GM21390 (cell line): ENCODE measurements at regions not wholly inside any gene's neighbourhood (a gene's known extent, or its start where the extent isn't known, plus 50 kb on each side); places are given as distances from the start of the nearest gene placed in this dataset.
"Not testable (repeated sequence)": the region's sequence is repeated elsewhere in the genome, so short reads cannot be mapped to it uniquely, and the experiment has no call there.

Experiments
- ATAC-seq: cut with Tn5 transposase; IDR thresholded peaks from one replicate; pipeline ENCODE4 v1.9.1; 2021; ENCODE audit not compliant: unreplicated experiment

GRCh38 chr1:81304187-81304586, 496.5 kb upstream of the ADGRL2 start:
- no peak for ATAC-seq

GRCh38 chr1:81299892-81300291, 500.8 kb upstream of the ADGRL2 start:
- ATAC-seq, result no peak

GRCh38 chr1:81298266-81298665, 502.5 kb upstream of the ADGRL2 start:
- ATAC-seq, result no peak

- ATAC-seq, result no peak
Measured at GRCh38 chr1:81296601-81297000, 504.1 kb upstream of the ADGRL2 start.

- ATAC-seq, result no peak
Measured at GRCh38 chr1:81290326-81290725, 510.4 kb upstream of the ADGRL2 start.

GRCh38 chr1:81288689-81289088, 512.0 kb upstream of the ADGRL2 start:
- ATAC-seq, result no peak

- no peak for ATAC-seq
Measured at GRCh38 chr1:81287411-81288080, 513.2 kb upstream of the ADGRL2 start.

- no peak for ATAC-seq
Measured at GRCh38 chr1:81270051-81270450, 530.7 kb upstream of the ADGRL2 start.

- ATAC-seq, result no peak
Measured at GRCh38 chr1:81264976-81265375, 535.8 kb upstream of the ADGRL2 start.

- ATAC-seq, result no peak
Measured at GRCh38 chr1:81259625-81260411, 540.9 kb upstream of the ADGRL2 start.

- no peak for ATAC-seq
Measured at GRCh38 chr1:81254560-81254959, 546.2 kb upstream of the ADGRL2 start.

- no peak for ATAC-seq
Measured at GRCh38 chr1:81254068-81254467, 546.7 kb upstream of the ADGRL2 start.

- no peak for ATAC-seq
Measured at GRCh38 chr1:81252471-81253151, 548.1 kb upstream of the ADGRL2 start.

GRCh38 chr1:81250825-81251224, 549.9 kb upstream of the ADGRL2 start:
- not testable (repeated sequence) for ATAC-seq

GRCh38 chr1:81245084-81245715, 555.5 kb upstream of the ADGRL2 start:
- ATAC-seq, result not testable (repeated sequence)

- ATAC-seq, result not testable (repeated sequence)
Measured at GRCh38 chr1:81244612-81245011, 556.1 kb upstream of the ADGRL2 start.

- ATAC-seq, result no peak
Measured at GRCh38 chr1:81242103-81242502, 558.6 kb upstream of the ADGRL2 start.

GRCh38 chr1:81238129-81238528, 562.6 kb upstream of the ADGRL2 start:
- ATAC-seq, result no peak

GRCh38 chr1:81237473-81238089, 563.2 kb upstream of the ADGRL2 start:
- no peak for ATAC-seq

GRCh38 chr1:81234237-81234636, 566.5 kb upstream of the ADGRL2 start:
- no peak for ATAC-seq

GRCh38 chr1:81233591-81233990, 567.1 kb upstream of the ADGRL2 start:
- no peak for ATAC-seq
